ENCODE measurements at regions not wholly inside any gene's neighbourhood (a gene's known extent, or its start where the extent isn't known, plus 50 kb on each side); places are given as distances from the start of the nearest gene placed in this dataset.

DNA sequence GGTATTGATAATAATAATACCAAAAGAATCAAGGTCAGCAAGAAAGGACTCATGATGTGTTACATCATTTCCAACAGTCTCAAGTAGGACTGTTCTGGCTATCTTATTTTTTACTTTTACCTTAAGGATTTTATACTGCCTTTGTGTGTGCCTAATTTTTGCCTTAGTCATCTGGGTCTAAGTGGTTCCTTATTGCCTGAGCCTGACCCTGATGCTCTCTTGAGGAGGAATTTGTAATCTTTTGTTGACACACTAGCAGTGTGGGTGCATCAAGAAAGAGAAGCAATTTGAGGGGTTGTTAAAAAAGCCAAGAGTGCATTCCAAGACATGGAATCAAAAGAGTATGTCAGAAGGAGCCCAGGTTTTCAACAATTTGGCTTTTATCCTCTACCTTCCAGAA is 59.3 kb downstream of the TMEM100 start:
- TF ChIP-seq CTCF (IDR thresholded peaks at IDR 0.05) = no peak
- TF ChIP-seq POLR2A (IDR thresholded peaks at IDR 0.05) = no peak

Data from vagina (tissue), 2 donors.